Cardiac septum (tissue), 1 donor: ENCODE measurements at regions not wholly inside any gene's neighbourhood (a gene's known extent, or its start where the extent isn't known, plus 50 kb on each side); places are given as distances from the start of the nearest gene placed in this dataset.
"Not testable (repeated sequence)": the region's sequence is repeated elsewhere in the genome, so short reads cannot be mapped to it uniquely, and the experiment has no call there.

ENCODE experiments used
- DNase-seq: peaks from one replicate; pipeline ENCODE4 v3.0.0-alpha.2; 2020; ENCODE audit warnings: low spot score
- intact Hi-C: fragments of 100-400 bp; cut with DNase I; formaldehyde crosslinking; loops from one replicate; pipeline ENCODE4 v1.14.0; 2022
- donor health status: DM: no; HTN: no; CAD: no.

DNA sequence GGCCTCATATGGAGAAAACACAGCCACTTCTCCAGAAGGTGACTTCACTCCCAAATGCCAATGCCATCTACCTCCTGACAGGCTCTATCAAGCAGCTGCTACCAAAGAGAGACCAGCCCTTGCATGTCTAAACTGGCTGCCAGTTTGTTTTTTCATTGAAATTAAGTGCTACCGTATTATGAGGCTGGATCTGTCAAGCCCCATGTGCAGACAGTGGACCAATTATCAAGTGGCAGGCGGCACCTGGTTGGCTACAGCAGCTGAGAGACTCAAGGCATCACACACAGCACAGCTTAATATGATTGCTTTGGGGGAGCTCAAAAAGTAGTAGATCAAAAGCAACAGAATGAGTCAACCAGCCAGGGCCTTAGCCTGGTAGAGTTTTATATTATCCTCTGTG is 1293.0 kb upstream of the TENM4 start:
- intact Hi-C loops: no loop called here
- no peak for DNase-seq

GRCh38 chr11:80733361-80733760 is 1292.5 kb upstream of the TENM4 start:
- DNase-seq: no peak
- intact Hi-C loops: no loop called here

- DNase-seq: no peak
- intact Hi-C loops: no loop called here
Observed at GRCh38 chr11:80727315-80727714, 1286.5 kb upstream of the TENM4 start.

- intact Hi-C loops: no loop called here
- DNase-seq: no peak
Observed at GRCh38 chr11:80726236-80726635, 1285.4 kb upstream of the TENM4 start.

DNA sequence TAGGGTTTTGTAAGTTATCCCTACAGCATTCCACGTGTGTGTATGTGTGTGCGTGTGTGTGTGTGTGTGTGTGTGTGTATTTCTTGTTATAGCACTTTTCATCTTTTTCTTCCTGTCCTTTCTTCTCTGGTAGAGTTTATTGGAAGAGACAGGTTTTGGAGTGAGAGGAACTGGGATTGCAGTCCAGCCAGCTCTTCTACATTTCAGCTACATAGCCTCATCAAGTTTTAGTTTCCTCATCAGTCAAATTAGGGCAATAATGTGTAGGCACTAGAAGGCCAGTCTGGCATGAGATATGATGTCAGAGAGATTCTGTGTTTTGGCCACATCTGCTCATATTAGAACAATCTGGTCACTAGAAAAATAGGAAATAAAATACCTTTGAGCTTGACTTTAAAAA is 1283.5 kb upstream of the TENM4 start:
- intact Hi-C loops: no loop called here

DNA sequence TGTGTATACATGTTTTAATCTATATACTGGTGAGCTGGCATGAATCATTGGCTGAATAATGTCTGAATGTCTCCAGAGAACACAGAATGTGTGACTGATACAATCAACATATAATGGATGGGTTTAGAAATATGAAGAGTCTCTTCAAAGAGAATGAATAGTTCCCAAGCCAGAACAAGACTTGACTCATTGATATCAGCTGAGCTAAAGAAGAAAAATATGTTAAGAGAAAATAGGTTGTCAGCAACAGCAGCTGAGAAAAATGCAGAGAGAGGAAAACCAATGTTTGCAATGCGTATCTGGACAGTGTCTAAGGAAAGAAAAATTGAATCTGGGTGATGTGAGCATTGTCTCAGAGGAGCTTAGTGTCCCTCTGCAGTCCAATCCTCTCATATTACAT is 1281.8 kb upstream of the TENM4 start:
- intact Hi-C loops: no loop called here
- DNase-seq: no peak

More for the DNA sequence above, 1283.5 kb upstream of the TENM4 start:
- DNase-seq: no peak

GRCh38 chr11:80720295-80720694 is 1279.5 kb upstream of the TENM4 start:
- DNase-seq: no peak
- intact Hi-C loops: no loop called here

DNA sequence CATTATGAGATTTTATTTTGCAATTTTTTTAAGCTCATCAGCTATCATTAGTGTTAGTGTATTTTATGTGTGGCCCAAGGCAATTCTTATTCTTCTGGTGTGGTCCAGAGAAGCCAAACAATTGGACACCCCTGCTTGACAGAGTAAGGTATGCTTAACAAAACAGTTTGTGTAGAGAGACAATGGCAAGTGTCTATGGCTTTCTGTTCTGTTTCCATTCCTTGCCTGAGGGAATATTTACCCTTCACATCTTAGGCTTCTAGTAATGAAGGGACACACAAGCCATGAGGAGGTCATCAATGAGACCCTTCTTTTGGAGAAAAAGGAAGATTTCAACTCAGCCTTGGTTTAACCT is 1278.4 kb upstream of the TENM4 start:
- no peak for DNase-seq
- intact Hi-C loops: no loop called here

DNA sequence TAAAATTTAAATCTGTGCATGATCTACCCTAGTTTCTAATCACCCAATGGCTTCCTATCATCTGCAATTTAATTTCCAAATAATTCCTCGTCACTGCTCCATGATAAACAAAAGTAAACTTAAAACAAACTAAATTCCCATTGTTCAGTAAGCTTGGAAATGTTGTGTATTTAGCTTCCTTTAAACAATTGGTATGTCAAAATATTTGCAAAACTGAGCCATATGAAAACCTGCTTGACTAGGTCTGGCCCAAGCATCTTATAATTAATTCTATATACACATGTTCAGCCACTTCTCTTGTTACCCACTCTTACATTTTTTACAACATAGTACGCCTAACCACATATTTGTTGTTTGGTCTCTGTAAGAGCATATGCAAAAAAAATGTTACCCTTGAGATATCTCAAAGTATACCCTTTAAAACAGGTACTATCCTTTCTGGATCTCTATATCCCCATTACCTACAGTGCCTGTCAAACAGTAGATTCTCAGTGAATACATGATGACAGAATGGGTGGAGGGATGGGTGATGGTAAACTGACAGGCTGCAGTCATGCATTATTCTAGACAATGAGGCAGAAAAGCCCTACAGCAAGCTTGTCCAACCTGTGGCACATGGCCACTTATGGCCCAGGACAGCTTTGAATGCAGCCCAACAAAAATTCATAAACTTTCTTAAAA is 1277.9 kb upstream of the TENM4 start:
- no peak for DNase-seq
- intact Hi-C loops: no loop called here

DNA sequence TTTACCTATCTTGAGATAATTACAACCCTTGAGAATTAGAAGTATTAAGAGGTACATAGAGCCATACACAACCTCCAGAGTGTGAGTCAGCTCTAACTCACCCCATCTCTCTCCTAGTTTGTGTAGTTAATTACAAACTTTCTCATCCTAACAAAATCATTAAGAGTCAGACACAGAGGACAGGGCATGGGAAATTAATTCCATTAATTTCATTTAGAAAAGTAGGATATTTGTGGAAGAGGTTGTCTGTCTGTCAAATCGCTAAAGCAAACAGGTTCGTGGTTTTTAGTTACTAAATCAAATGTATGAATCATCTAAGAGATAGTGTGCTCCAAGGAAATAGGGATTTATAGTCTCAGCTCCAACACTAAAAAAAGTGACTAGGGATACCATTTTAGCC is 1261.4 kb upstream of the TENM4 start:
- DNase-seq: no peak
- intact Hi-C loops: no loop called here

- intact Hi-C loops: no loop called here
- no peak for DNase-seq
Observed at GRCh38 chr11:80700386-80700785, 1259.6 kb upstream of the TENM4 start.

DNA sequence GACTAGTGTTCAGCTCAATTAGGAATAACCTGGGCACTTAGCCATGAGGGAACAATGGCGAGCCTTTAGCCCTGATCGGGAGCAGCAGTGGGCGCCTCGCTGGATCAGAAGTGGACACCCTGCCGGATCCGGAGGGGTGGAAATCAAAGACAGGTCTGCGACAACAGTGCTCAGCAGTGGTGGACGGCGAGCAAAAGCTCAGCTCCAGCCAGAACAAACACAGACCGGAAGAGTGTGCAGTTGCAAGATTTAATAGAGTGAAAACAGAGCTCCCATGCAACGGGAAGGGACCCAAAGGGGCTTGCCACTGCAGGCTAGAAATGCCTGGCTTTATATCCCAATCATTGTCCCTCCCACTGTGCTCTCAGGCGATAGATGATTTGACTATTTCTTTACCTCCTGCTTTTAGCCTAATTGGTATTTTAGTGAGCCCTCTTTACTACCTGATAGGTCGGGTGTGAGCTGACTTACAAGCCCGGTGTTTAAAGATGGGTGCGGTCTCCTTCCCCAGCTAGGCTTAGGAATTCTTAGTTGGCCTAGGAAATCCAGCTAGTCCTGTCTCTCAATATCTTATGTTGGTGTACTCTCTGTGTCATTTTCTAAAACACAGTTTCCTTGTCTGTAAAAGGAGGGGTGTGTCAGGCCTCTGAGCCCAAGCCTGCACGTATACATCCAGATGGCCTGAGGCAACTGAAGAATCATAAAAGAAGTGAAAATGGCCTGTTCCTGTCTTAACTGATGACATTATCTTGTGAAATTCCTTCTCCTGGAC is 1258.8 kb upstream of the TENM4 start:
- intact Hi-C loops, DNase-seq: not testable (repeated sequence)

DNA sequence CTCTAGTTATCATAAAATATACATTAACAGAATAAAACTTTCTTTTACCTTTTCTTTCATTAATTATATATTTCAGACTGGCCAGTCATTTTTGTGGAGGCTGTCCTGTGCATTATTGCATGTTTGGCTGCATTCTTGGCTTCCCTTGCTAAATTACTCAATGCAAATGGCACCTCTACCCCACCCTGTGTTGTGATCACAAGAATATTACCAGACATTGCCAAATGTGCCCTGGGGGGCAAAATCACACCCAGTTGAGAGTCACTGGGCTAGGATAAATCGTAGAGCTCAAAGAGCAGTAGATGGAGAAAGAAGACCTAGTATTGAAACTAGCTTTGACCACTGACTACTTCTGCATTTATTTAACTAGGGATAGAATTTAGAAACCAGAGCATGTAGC is 1257.8 kb upstream of the TENM4 start:
- intact Hi-C loops: no loop called here
- no peak for DNase-seq

DNA sequence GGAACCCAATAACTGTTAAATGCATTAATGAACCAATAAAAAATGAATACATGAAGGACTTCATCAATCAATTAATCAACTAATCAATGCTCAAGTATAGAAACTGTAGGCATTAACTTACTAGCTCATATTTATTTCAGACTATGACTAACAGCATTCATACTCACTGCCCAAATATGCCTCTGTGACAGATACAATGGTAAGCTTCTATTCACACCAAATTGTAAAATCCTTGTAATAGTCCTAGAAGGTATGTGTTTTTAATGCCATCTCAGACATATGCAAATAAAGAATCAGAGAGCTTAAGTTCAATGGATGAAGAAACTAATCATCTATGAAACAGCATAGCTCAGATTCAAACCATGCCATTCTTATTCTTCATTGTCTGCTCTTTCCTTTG is 1253.6 kb upstream of the TENM4 start:
- no peak for DNase-seq

DNA sequence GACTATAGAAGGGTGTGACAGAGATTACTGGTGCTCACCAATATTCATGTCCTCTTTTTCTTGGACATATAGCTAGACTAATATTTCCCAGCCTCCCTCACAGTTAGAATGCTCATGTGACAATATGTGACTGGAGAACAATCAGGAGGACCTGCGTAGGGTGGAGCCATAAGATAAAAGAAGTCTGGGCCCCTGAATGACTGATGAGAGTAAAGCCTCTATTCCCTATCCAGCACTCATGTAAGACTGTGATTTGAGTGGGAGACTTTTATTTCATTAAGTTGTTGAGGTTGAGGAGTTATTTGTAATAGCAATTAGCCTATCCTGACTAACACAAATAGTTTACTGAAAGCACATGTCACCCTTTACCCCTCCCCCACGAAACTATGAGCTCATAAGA is 1247.1 kb upstream of the TENM4 start:
- no peak for DNase-seq
- intact Hi-C loops: no loop called here

More for the DNA sequence above, 1253.6 kb upstream of the TENM4 start:
- intact Hi-C loops: no loop called here

GRCh38 chr11:80686889-80687288 is 1246.1 kb upstream of the TENM4 start:
- no peak for DNase-seq
- intact Hi-C loops: no loop called here

- intact Hi-C loops: no loop called here
- no peak for DNase-seq
Observed at GRCh38 chr11:80673566-80673965, 1232.7 kb upstream of the TENM4 start.

GRCh38 chr11:80669620-80670019 is 1228.8 kb upstream of the TENM4 start:
- intact Hi-C loops: no loop called here

DNA sequence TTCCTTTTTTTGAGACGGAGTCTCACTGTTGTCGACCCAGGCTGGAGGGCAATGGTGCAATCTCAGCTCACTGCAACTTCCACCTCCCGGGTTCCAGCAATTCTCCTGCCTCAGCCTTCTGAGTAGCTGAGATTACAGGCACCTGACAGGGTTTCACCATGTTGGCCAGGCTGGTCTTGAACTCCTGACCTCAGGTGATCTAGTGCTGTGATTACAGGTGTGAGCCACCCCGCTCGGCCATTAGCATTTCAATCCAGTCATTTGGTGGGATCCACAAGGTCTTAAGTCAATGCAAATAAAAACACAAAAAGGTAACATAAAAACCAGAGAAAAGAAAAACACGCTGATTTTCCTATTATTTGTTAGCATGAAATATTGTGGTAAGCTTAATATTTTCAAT is 1227.2 kb upstream of the TENM4 start:
- intact Hi-C loops: no loop called here
- DNase-seq: no peak

More at GRCh38 chr11:80669620-80670019, 1228.8 kb upstream of the TENM4 start:
- DNase-seq: no peak

GRCh38 chr11:80655834-80656233 is 1215.0 kb upstream of the TENM4 start:
- DNase-seq: no peak
- intact Hi-C loops: no loop called here

DNA sequence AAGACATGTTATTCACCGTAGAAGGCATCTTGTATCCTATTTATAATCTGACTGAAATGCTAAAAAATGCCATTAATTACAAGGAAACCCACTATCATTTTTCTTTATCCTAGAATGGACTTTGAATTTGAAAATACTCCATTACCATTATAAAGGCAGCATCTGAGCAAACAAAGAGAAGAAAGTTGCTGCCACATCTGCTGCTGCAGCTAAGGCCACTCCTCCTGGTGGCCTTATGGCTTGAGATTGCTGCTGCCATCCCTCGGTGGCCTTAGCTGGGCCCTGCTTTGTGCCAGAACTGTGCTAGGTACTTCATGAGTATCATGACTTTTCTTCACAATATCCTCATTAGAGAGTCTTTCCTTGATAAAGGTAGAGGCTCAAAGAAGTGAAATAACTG is 1210.1 kb upstream of the TENM4 start:
- intact Hi-C loops: no loop called here
- no peak for DNase-seq
